HepG2 (cell line): ENCODE measurements at regions not wholly inside any gene's neighbourhood (a gene's known extent, or its start where the extent isn't known, plus 50 kb on each side); places are given as distances from the start of the nearest gene placed in this dataset.

Experiments
- ATAC-seq: fragments of 200-7000 bp; cut with Tn5 transposase; 3 replicates; pipeline ENCODE4 v1.9.1; 2020; ENCODE audit warnings: mild to moderate bottlenecking, moderate library complexity
- BruUV-seq: library from RNA; stranded (reverse); fragments of 400-500 nt; replicated peaks from 2 replicates; lab custom pipeline; 2021; lab: Mats Ljungman, UMichigan
- CTCF ChIA-PET: fragments of 300-600 bp; formaldehyde crosslinking; extraction: SDS; loops from one replicate; lab custom pipeline; 2021; ENCODE audit warnings: low total read pairs, inconsistent platforms, low intra/inter-chr PET ratio; lab: Yijun Ruan, JAX
- POLR2A ChIA-PET: fragments of 350-600 bp; sonication (Branson Sonifier 250); formaldehyde crosslinking; loops from one replicate; lab custom pipeline; 2020; ENCODE audit warnings: antibody characterized with exemption, inconsistent platforms; lab: Yijun Ruan, JAX
- DNase-seq: peaks from one replicate; pipeline ENCODE4 v3.0.0-alpha.2; 2015; ENCODE audit warnings: low spot score
- FAIRE-seq: peaks from 3 replicates; lab custom pipeline; 2011; peaks lifted over from hg19 to GRCh38; lab: Jason Lieb, UNC
- H2AFZ ChIP-seq: one replicate; pipeline ENCODE4 v1.6.1; 2011; ENCODE audit warnings: low read length, inconsistent platforms
- H3K27ac ChIP-seq: fragments of 300-600 bp; 3 replicates; pipeline ENCODE4 v1.8.0; 2011; ENCODE audit warnings: mixed run types, mild to moderate bottlenecking, mixed read lengths, low read length, inconsistent platforms; ENCODE audit not compliant: insufficient read depth; ENCODE audit errors: extremely low read length
- H3K27me3 ChIP-seq, 2 experiments: fragments of 200-600 bp in 1 of 2; 2 replicates in 1 of 2; 3 replicates in 1 of 2; pipeline versions ENCODE4 v1.6.0 to v1.8.0; 2011; ENCODE audit warnings: low read length in 2 of 2, mild to moderate bottlenecking in 2 of 2, moderate library complexity in 2 of 2, inconsistent platforms in 1 of 2; ENCODE audit not compliant: insufficient read depth in 2 of 2, control insufficient read depth in 1 of 2
- H3K36me3 ChIP-seq, 2 experiments: fragments of 200-600 bp in 1 of 2; replicated peaks in 1 of 2; 2 replicates in 1 of 2; 3 replicates in 1 of 2; pipeline versions ENCODE4 v1.5.1 to v1.8.0; 2011; ENCODE audit warnings: low read length in 2 of 2, inconsistent platforms in 1 of 2; ENCODE audit not compliant: insufficient read depth in 2 of 2, control insufficient read depth in 1 of 2
- H3K4me1 ChIP-seq: 2 replicates; pipeline ENCODE4 v1.5.1; 2012; ENCODE audit warnings: low read length, inconsistent platforms; ENCODE audit not compliant: insufficient read depth
- H3K4me2 ChIP-seq: 2 replicates; pipeline ENCODE4 v1.6.0; 2011; ENCODE audit warnings: low read depth, low read length, inconsistent platforms
- H3K4me3 ChIP-seq, 3 experiments: fragments of 200-600 bp in 1 of 3; sonication (generic), shearing (Covaris generic) in 1 of 3; replicated peaks in 1 of 3; 2 replicates each; pipeline ENCODE4 v1.5.1; 2011 to 2016; ENCODE audit warnings: low read length in 3 of 3, inconsistent platforms in 2 of 3, low read depth in 2 of 3, mild to moderate bottlenecking in 2 of 3, control low read depth in 1 of 3, mixed read lengths in 1 of 3; ENCODE audit not compliant: insufficient read depth in 1 of 3
- H3K79me2 ChIP-seq: one replicate; pipeline ENCODE4 v1.6.1; 2011; ENCODE audit warnings: low read length, inconsistent platforms; ENCODE audit not compliant: insufficient read depth
- H3K9ac ChIP-seq: 2 replicates; pipeline ENCODE4 v1.6.0; 2011; ENCODE audit warnings: mild to moderate bottlenecking, low read depth, low read length, inconsistent platforms; ENCODE audit not compliant: insufficient read depth
- H3K9me3 ChIP-seq: 2 replicates; pipeline ENCODE4 v1.5.1; 2012; ENCODE audit warnings: mild to moderate bottlenecking, low read length
- H4K20me1 ChIP-seq: 2 replicates; pipeline ENCODE4 v1.6.0; 2011; ENCODE audit warnings: inconsistent platforms, mild to moderate bottlenecking, low read length, moderate library complexity; ENCODE audit not compliant: insufficient read depth
- ELF1 ChIP-seq: sonication (generic); formaldehyde crosslinking; IDR thresholded peaks from 2 replicates; pipeline ENCODE4 v1.4.0; 2020; ENCODE audit warnings: missing genetic modification reagents
- GATA4 ChIP-seq: sonication (generic); IDR thresholded peaks from 2 replicates; pipeline ENCODE4 v1.6.1; 2016; ENCODE audit warnings: antibody characterized with exemption, low read depth, borderline replicate concordance
- KIAA2018 ChIP-seq: sonication (generic); formaldehyde crosslinking; IDR thresholded peaks from 2 replicates; pipeline ENCODE4 v1.5.0; 2020; ENCODE audit warnings: mild to moderate bottlenecking, missing genetic modification reagents, borderline replicate concordance
- PCBP2 ChIP-seq: fragments of 200-400 bp; formaldehyde crosslinking; optimal IDR thresholded peaks from 2 replicates; pipeline ENCODE3; 2018; ENCODE audit warnings: low read length, low read depth; ENCODE audit not compliant: poor library complexity, severe bottlenecking
- RBM22 ChIP-seq: fragments of 200-400 bp; formaldehyde crosslinking; optimal IDR thresholded peaks from 2 replicates; pipeline ENCODE3; 2017; ENCODE audit warnings: mild to moderate bottlenecking, low read length, moderate library complexity
- SCMH1 ChIP-seq: sonication (generic); formaldehyde crosslinking; IDR thresholded peaks from 2 replicates; pipeline ENCODE4 v1.9.0; 2021; ENCODE audit warnings: missing genetic modification reagents, mild to moderate bottlenecking, borderline replicate concordance
- SRSF1 ChIP-seq: fragments of 200-400 bp; formaldehyde crosslinking; optimal IDR thresholded peaks from 2 replicates; pipeline ENCODE3; 2017; ENCODE audit warnings: mild to moderate bottlenecking, low read depth, low read length, moderate library complexity
- TRIM24 ChIP-seq: sonication (generic); formaldehyde crosslinking; IDR thresholded peaks from 2 replicates; pipeline ENCODE4 v1.8.0; 2022; ENCODE audit warnings: mild to moderate bottlenecking, missing genetic modification reagents
- WIZ ChIP-seq: sonication (generic); formaldehyde crosslinking; IDR thresholded peaks from 2 replicates; pipeline ENCODE4 v1.5.1; 2020; ENCODE audit warnings: mild to moderate bottlenecking, missing genetic modification reagents
- ZBTB38 ChIP-seq: sonication (generic); formaldehyde crosslinking; IDR thresholded peaks from 2 replicates; pipeline ENCODE4 v1.5.1; 2020; ENCODE audit warnings: mild to moderate bottlenecking, missing genetic modification reagents
- ZNF333 ChIP-seq: sonication (generic); formaldehyde crosslinking; IDR thresholded peaks from 2 replicates; pipeline ENCODE4 v1.4.0; 2020; ENCODE audit warnings: mild to moderate bottlenecking, missing genetic modification reagents, borderline replicate concordance
- ZNF530 ChIP-seq: sonication (generic); formaldehyde crosslinking; IDR thresholded peaks from 2 replicates; pipeline ENCODE4 v1.5.0; 2020; ENCODE audit warnings: low read depth, mild to moderate bottlenecking, missing genetic modification reagents
- ZNF607 ChIP-seq: sonication (generic); formaldehyde crosslinking; IDR thresholded peaks from 2 replicates; pipeline ENCODE4 v1.5.1; 2020; ENCODE audit warnings: missing genetic modification reagents, mild to moderate bottlenecking, borderline replicate concordance
- ZNF883 ChIP-seq: sonication (generic); formaldehyde crosslinking; IDR thresholded peaks from 2 replicates; pipeline ENCODE4 v1.5.1; 2020; ENCODE audit warnings: mild to moderate bottlenecking, missing genetic modification reagents; ENCODE audit errors: not compliant biosample characterization
- ZSCAN29 ChIP-seq: sonication (generic); formaldehyde crosslinking; conservative IDR thresholded peaks from 2 replicates; pipeline ENCODE4 v1.4.0; 2020; ENCODE audit warnings: mild to moderate bottlenecking, missing genetic modification reagents
- WGBS: methylation state at CpG from one replicate; pipeline ENCODE4 v1.1.6; 2017; ENCODE audit warnings: low lambda C conversion rate; 5-methylcytosine and 5-hydroxymethylcytosine counted together
- in situ Hi-C: cut with HindIII; loops from 2 replicates; pipeline ENCODE4 v1.10.0; 2017; ENCODE audit warnings: low pct_unique_long_range_greater_than_20kb; ENCODE audit not compliant: extremely low pct_ligation_motif_present
- intact Hi-C: fragments of 100-400 bp; cut with micrococcal nuclease; formaldehyde crosslinking; loops from one replicate; pipeline ENCODE4 v1.10.0; 2022; ENCODE audit not compliant: unreplicated experiment
- TF ChIP-seq, protein P1 (sequence below): conservative IDR thresholded peaks from 2 replicates; pipeline ENCODE4 v1.6.1; 2018; ENCODE audit warnings: missing genetic modification reagents

DNA sequence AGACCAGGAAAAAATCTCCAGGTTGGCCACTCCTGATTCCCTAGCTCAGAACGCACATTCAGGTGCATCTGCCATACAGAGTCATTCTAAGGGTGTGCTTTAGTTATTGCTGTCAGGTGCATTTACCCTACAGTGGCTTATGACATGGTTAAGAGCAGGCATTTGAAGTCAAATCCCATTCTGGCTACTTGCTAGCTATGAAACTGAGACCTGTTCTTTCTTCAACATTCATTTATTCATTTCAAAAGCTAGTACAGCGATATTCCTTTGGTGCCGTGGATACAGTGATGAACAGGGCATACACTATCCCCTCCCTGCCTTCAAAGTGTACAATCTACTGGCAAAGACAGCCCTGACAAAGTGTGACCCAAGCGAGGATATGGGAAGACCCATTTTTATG lies 508.3 kb downstream of the NPIPA7 start:
- ChIA-PET CTCF (no interaction called here), POLR2A (no interaction called here)
- WGBS: 5% methylated on average over 4 of the region's 4 CpGs
- Histone ChIP-seq H3K4me3 (no peak overlapping the region), H3K4me2 (no peak overlapping the region), H3K27me3 (peaks cover 0 to 23% of the 10 kb centered on the region in 2 experiments; a peak in 1 of 5 replicates), H3K79me2 (no peaks in the 10 kb centered on the region), H3K36me3 (no peaks in the 10 kb centered on the region), H2AFZ (no peak overlapping the region), H3K9me3 (no peaks in the 10 kb centered on the region), H3K4me1 (no peaks in the 10 kb centered on the region), H4K20me1 (no peaks in the 10 kb centered on the region), H3K9ac (no peak overlapping the region), H3K27ac (no peak overlapping the region)
- intact Hi-C loops: no loop called here
- no peak for DNase-seq
- BruUV-seq: no TSS peak
- no peak for FAIRE-seq
- in situ Hi-C loops: no loop called here
- no peak for TF ChIP-seq ZNF607 (CRISPR knock-in tag)
- no peak for TF ChIP-seq ZBTB38 (CRISPR knock-in tag)
- TF ChIP-seq PCBP2: no peak
- TF ChIP-seq ZNF333 (CRISPR knock-in tag): no peak
- no peak for TF ChIP-seq SCMH1
- no peak for TF ChIP-seq ZSCAN29 (CRISPR knock-in tag)
- TF ChIP-seq ZNF883: no peak
- TF ChIP-seq ELF1 (CRISPR knock-in tag): no peak
- TF ChIP-seq TRIM24: no peak
- no peak for TF ChIP-seq KIAA2018 (CRISPR knock-in tag)
- no peak for TF ChIP-seq ZNF530 (CRISPR knock-in tag)
- no peak for TF ChIP-seq RBM22
- TF ChIP-seq, protein P1, sequence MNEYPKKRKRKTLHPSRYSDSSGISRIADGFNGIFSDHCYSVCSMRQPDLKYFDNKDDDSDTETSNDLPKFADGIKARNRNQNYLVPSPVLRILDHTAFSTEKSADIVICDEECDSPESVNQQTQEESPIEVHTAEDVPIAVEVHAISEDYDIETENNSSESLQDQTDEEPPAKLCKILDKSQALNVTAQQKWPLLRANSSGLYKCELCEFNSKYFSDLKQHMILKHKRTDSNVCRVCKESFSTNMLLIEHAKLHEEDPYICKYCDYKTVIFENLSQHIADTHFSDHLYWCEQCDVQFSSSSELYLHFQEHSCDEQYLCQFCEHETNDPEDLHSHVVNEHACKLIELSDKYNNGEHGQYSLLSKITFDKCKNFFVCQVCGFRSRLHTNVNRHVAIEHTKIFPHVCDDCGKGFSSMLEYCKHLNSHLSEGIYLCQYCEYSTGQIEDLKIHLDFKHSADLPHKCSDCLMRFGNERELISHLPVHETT (CRISPR knock-in tag): no peak
- TF ChIP-seq SRSF1: no peak
- TF ChIP-seq WIZ (CRISPR knock-in tag): no peak
- no peak for TF ChIP-seq GATA4
- no peak for ATAC-seq
